ENCODE measurements at regions not wholly inside any gene's neighbourhood (a gene's known extent, or its start where the extent isn't known, plus 50 kb on each side); places are given as distances from the start of the nearest gene placed in this dataset.

- H3K4me3 ChIP-seq (ENCODE audit: low read length) = no peak overlapping the region
- no peaks in the 10 kb centered on the region for H4K20me1 ChIP-seq (ENCODE audit: insufficient read depth, low read length)
- H2AFZ ChIP-seq (ENCODE audit: low read depth, low read length) = no peak overlapping the region
- no peaks in the 10 kb centered on the region for H3K27me3 ChIP-seq (ENCODE audit: low read depth, low read length)
- TF ChIP-seq EZH2phosphoT487 (IDR thresholded peaks at IDR 0.05; ENCODE audit: low read depth) = no peak
- TF ChIP-seq, protein P1, sequence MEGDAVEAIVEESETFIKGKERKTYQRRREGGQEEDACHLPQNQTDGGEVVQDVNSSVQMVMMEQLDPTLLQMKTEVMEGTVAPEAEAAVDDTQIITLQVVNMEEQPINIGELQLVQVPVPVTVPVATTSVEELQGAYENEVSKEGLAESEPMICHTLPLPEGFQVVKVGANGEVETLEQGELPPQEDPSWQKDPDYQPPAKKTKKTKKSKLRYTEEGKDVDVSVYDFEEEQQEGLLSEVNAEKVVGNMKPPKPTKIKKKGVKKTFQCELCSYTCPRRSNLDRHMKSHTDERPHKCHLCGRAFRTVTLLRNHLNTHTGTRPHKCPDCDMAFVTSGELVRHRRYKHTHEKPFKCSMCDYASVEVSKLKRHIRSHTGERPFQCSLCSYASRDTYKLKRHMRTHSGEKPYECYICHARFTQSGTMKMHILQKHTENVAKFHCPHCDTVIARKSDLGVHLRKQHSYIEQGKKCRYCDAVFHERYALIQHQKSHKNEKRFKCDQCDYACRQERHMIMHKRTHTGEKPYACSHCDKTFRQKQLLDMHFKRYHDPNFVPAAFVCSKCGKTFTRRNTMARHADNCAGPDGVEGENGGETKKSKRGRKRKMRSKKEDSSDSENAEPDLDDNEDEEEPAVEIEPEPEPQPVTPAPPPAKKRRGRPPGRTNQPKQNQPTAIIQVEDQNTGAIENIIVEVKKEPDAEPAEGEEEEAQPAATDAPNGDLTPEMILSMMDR (IDR thresholded peaks at IDR 0.05; ENCODE audit: low read depth, low read length) = no peak
- no peaks in the 10 kb centered on the region for H3K36me3 ChIP-seq (replicated peaks; ENCODE audit: low read depth, low read length)
- no peak overlapping the region for H3K27ac ChIP-seq (ENCODE audit: low read length)
- no peak overlapping the region for H3K9ac ChIP-seq (ENCODE audit: low read length)
- no peaks in the 10 kb centered on the region for H3K9me3 ChIP-seq (ENCODE audit: insufficient read depth, low read length)
- H3K4me1 ChIP-seq (ENCODE audit: low read length) = no peaks in the 10 kb centered on the region
- H3K79me2 ChIP-seq (ENCODE audit: low read length) = no peaks in the 10 kb centered on the region
- H3K4me2 ChIP-seq (ENCODE audit: low read length) = no peak overlapping the region
Observed at GRCh38 chrX:6852121-6852520, 295.4 kb upstream of the STS start.

DNA sequence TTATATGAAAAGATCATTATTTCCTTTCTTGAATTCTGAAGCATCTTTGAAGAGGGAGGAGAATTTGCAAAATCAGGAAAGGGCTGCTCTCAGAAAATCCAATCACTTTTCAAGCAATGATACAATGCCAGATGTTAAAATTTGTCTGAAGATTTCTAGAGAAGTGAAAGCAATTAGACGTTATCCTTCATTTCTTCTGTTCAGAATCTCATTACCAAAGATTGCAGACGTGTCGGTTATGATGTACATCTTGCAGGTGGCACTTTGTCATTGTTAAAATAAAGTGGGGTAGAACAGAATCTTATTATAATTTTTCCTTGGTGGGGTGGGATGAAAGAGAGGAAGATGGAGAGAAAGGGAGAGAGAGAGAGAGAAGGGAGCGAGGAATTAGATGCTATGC lies 296.4 kb upstream of the STS start:
- Histone ChIP-seq H3K4me3 (ENCODE audit: low read length) (no peak overlapping the region), H3K27ac (ENCODE audit: low read length) (no peak overlapping the region), H4K20me1 (ENCODE audit: insufficient read depth, low read length) (no peaks in the 10 kb centered on the region), H2AFZ (ENCODE audit: low read depth, low read length) (no peak overlapping the region), H3K9me3 (ENCODE audit: insufficient read depth, low read length) (no peaks in the 10 kb centered on the region), H3K4me2 (ENCODE audit: low read length) (no peak overlapping the region), H3K79me2 (ENCODE audit: low read length) (no peaks in the 10 kb centered on the region), H3K36me3 (replicated peaks; ENCODE audit: low read depth, low read length) (no peaks in the 10 kb centered on the region), H3K27me3 (ENCODE audit: low read depth, low read length) (no peaks in the 10 kb centered on the region), H3K4me1 (ENCODE audit: low read length) (no peaks in the 10 kb centered on the region), H3K9ac (ENCODE audit: low read length) (no peak overlapping the region)
- no peak for TF ChIP-seq EZH2phosphoT487 (IDR thresholded peaks at IDR 0.05; ENCODE audit: low read depth)
- TF ChIP-seq, protein P1 (IDR thresholded peaks at IDR 0.05; ENCODE audit: low read depth, low read length) = no peak

DNA sequence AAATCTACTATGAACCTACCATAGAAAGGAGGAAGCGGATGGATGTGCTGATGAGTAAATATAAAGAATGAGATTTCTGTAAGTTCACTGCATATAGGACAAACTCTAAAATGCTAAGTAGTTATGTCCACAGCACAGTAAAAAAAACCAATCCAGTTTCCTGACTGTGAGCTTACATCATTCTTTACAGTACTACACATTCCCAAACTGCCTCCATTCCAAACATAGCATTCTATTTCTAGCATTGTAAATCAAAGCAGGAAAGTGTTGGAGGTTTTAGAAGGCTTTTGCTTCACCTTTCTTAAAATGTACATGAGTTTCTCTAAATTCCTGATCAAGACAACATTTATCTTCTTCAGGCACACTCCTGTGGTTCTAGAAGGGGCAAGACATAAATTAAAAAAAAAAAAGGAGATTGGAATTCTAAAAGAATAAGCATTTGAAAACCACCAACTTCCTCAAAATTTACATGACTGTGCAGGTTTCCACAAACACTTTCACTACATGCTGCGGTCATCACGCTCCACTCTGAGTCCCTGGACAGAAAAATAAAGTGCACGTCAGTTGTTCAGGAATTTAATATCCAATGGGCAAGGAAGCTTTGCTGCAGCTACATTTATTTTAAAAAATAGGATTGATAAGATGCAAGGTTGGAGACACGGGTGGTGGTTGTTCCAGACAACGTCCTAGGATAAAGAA lies 297.6 kb upstream of the STS start:
- Histone ChIP-seq H3K27me3 (ENCODE audit: low read depth, low read length) (no peaks in the 10 kb centered on the region), H3K4me3 (ENCODE audit: low read length) (no peak overlapping the region), H2AFZ (ENCODE audit: low read depth, low read length) (no peak overlapping the region), H3K4me1 (ENCODE audit: low read length) (no peaks in the 10 kb centered on the region), H3K36me3 (replicated peaks; ENCODE audit: low read depth, low read length) (no peaks in the 10 kb centered on the region), H3K79me2 (ENCODE audit: low read length) (no peaks in the 10 kb centered on the region), H3K4me2 (ENCODE audit: low read length) (no peak overlapping the region), H3K9ac (ENCODE audit: low read length) (no peak overlapping the region), H4K20me1 (ENCODE audit: insufficient read depth, low read length) (no peaks in the 10 kb centered on the region), H3K27ac (ENCODE audit: low read length) (no peak overlapping the region), H3K9me3 (ENCODE audit: insufficient read depth, low read length) (no peaks in the 10 kb centered on the region)
- TF ChIP-seq, protein P1 (IDR thresholded peaks at IDR 0.05; ENCODE audit: low read depth, low read length) = no peak
- TF ChIP-seq EZH2phosphoT487 (IDR thresholded peaks at IDR 0.05; ENCODE audit: low read depth) = no peak

- Histone ChIP-seq H3K4me1 (ENCODE audit: low read length) (no peaks in the 10 kb centered on the region), H4K20me1 (ENCODE audit: insufficient read depth, low read length) (no peaks in the 10 kb centered on the region), H3K4me2 (ENCODE audit: low read length) (no peak overlapping the region), H3K9ac (ENCODE audit: low read length) (no peak overlapping the region), H3K36me3 (replicated peaks; ENCODE audit: low read depth, low read length) (no peaks in the 10 kb centered on the region), H2AFZ (ENCODE audit: low read depth, low read length) (no peak overlapping the region), H3K27me3 (ENCODE audit: low read depth, low read length) (no peaks in the 10 kb centered on the region), H3K79me2 (ENCODE audit: low read length) (no peaks in the 10 kb centered on the region), H3K27ac (ENCODE audit: low read length) (no peak overlapping the region), H3K9me3 (ENCODE audit: insufficient read depth, low read length) (no peaks in the 10 kb centered on the region), H3K4me3 (ENCODE audit: low read length) (no peak overlapping the region)
- no peak for TF ChIP-seq EZH2phosphoT487 (IDR thresholded peaks at IDR 0.05; ENCODE audit: low read depth)
- TF ChIP-seq, protein P1 (IDR thresholded peaks at IDR 0.05; ENCODE audit: low read depth, low read length) = no peak
Observed at GRCh38 chrX:6832619-6833018, 297.7 kb upstream of the VCX3A start.
